ENCODE measurements at regions not wholly inside any gene's neighbourhood (a gene's known extent, or its start where the extent isn't known, plus 50 kb on each side); places are given as distances from the start of the nearest gene placed in this dataset.

GRCh38 chr4:152077582-152077981 is 316.8 kb upstream of the GATB start:
- no peaks in the 10 kb centered on the region for H4K20me1 ChIP-seq (ENCODE audit: insufficient read depth)
- H3K27ac ChIP-seq = no peak overlapping the region; the same call in 1 of the 2 replicates
- H3K27me3 ChIP-seq (ENCODE audit: insufficient read depth, low read depth) = no peaks in the 10 kb centered on the region
- peaks cover 88% of the 10 kb centered on the region for H3K4me1 ChIP-seq (ENCODE audit: low read depth, poor library complexity, severe bottlenecking)
- H3K79me2 ChIP-seq (ENCODE audit: insufficient read depth, low read depth) = no peaks in the 10 kb centered on the region
- H3K4me2 ChIP-seq = no peak overlapping the region
- no peak overlapping the region for H3K9ac ChIP-seq
- H2AFZ ChIP-seq (ENCODE audit: low read depth) = no peak overlapping the region
- H3K4me3 ChIP-seq (IDR thresholded peaks at IDR 0.05; ENCODE audit: insufficient read depth, low read depth, low read length) = no peak overlapping the region
- no peaks in the 10 kb centered on the region for H3K36me3 ChIP-seq (ENCODE audit: insufficient read depth)
- TF ChIP-seq CTCF (conservative IDR thresholded peaks at IDR 0.05; ENCODE audit: low read depth, low read length) = no peak

GRCh38 chr4:152075253-152075928 is 314.6 kb upstream of the GATB start:
- no peaks in the 10 kb centered on the region for H4K20me1 ChIP-seq (ENCODE audit: insufficient read depth)
- H3K4me3 ChIP-seq (IDR thresholded peaks at IDR 0.05; ENCODE audit: insufficient read depth, low read depth, low read length) = no peak overlapping the region
- H3K27me3 ChIP-seq (ENCODE audit: insufficient read depth, low read depth) = no peaks in the 10 kb centered on the region
- H3K27ac ChIP-seq = peak overlapping the region; percentile 11; the same call in 1 of the 2 replicates
- H3K4me2 ChIP-seq = peak overlapping the region; percentile 8; the same call in 1 of the 2 replicates
- no peak for TF ChIP-seq CTCF (conservative IDR thresholded peaks at IDR 0.05; ENCODE audit: low read depth, low read length)
- no peak overlapping the region for H3K9ac ChIP-seq
- H3K4me1 ChIP-seq (ENCODE audit: low read depth, poor library complexity, severe bottlenecking) = peaks cover 66% of the 10 kb centered on the region
- no peaks in the 10 kb centered on the region for H3K36me3 ChIP-seq (ENCODE audit: insufficient read depth)
- no peaks in the 10 kb centered on the region for H3K79me2 ChIP-seq (ENCODE audit: insufficient read depth, low read depth)
- H2AFZ ChIP-seq (ENCODE audit: low read depth) = 0 out of 2 replicates have a peak overlapping the region, but pooled peaks have one; percentile 19

GRCh38 chr4:152074573-152074972 is 313.8 kb upstream of the GATB start:
- Histone ChIP-seq H3K79me2 (ENCODE audit: insufficient read depth, low read depth) (no peaks in the 10 kb centered on the region), H3K27ac (peak overlapping the region; percentile 11; the same call in 1 of the 2 replicates)

GRCh38 chr4:152074088-152074437 is 313.3 kb upstream of the GATB start:
- Histone ChIP-seq H3K36me3 (ENCODE audit: insufficient read depth) (no peaks in the 10 kb centered on the region), H2AFZ (ENCODE audit: low read depth) (peak overlapping the region; percentile 19; the same call in 1 of the 2 replicates), H3K4me3 (IDR thresholded peaks at IDR 0.05; ENCODE audit: insufficient read depth, low read depth, low read length) (no peak overlapping the region), H3K27ac (no peak overlapping the region), H3K4me2 (peak overlapping the region; percentile 8; the same call in 1 of the 2 replicates), H3K4me1 (ENCODE audit: low read depth, poor library complexity, severe bottlenecking) (peaks cover 53% of the 10 kb centered on the region), H3K9ac (no peak overlapping the region), H3K27me3 (ENCODE audit: insufficient read depth, low read depth) (no peaks in the 10 kb centered on the region), H4K20me1 (ENCODE audit: insufficient read depth) (no peaks in the 10 kb centered on the region), H3K79me2 (ENCODE audit: insufficient read depth, low read depth) (no peaks in the 10 kb centered on the region)
- no peak for TF ChIP-seq CTCF (conservative IDR thresholded peaks at IDR 0.05; ENCODE audit: low read depth, low read length)

More at GRCh38 chr4:152074573-152074972, 313.8 kb upstream of the GATB start:
- Histone ChIP-seq H3K4me2 (peak overlapping the region; percentile 8), H3K4me1 (ENCODE audit: low read depth, poor library complexity, severe bottlenecking) (peaks cover 58% of the 10 kb centered on the region), H4K20me1 (ENCODE audit: insufficient read depth) (no peaks in the 10 kb centered on the region), H2AFZ (ENCODE audit: low read depth) (peak overlapping the region; percentile 19; the same call in 1 of the 2 replicates), H3K27me3 (ENCODE audit: insufficient read depth, low read depth) (no peaks in the 10 kb centered on the region), H3K4me3 (IDR thresholded peaks at IDR 0.05; ENCODE audit: insufficient read depth, low read depth, low read length) (no peak overlapping the region), H3K36me3 (ENCODE audit: insufficient read depth) (no peaks in the 10 kb centered on the region), H3K9ac (no peak overlapping the region)
- TF ChIP-seq CTCF (conservative IDR thresholded peaks at IDR 0.05; ENCODE audit: low read depth, low read length) = no peak
